OCI-LY1 (cell line): ENCODE measurements at regions not wholly inside any gene's neighbourhood (a gene's known extent, or its start where the extent isn't known, plus 50 kb on each side); places are given as distances from the start of the nearest gene placed in this dataset.

ENCODE experiments used
- H2AFZ ChIP-seq: fragments of 200-600 bp; sonication (generic), shearing (Covaris generic); 2 replicates; pipeline ENCODE4 v1.6.0; 2014; ENCODE audit warnings: antibody characterized with exemption, mild to moderate bottlenecking, low read length
- H3F3A ChIP-seq: fragments of 200-600 bp; sonication (generic), shearing (Covaris generic); 2 replicates; pipeline ENCODE4 v1.6.0; 2014; ENCODE audit warnings: mild to moderate bottlenecking, antibody characterized with exemption, low read length, moderate library complexity; ENCODE audit not compliant: insufficient read depth
- H3K27ac ChIP-seq: fragments of 200-600 bp; sonication (generic); 2 replicates; pipeline ENCODE4 v1.5.1; 2014; ENCODE audit warnings: low read length, mixed run types, mild to moderate bottlenecking, low read depth; ENCODE audit not compliant: poor library complexity, severe bottlenecking
- H3K27me3 ChIP-seq: fragments of 200-600 bp; sonication (generic); 2 replicates; pipeline ENCODE4 v1.6.0; 2014; ENCODE audit warnings: antibody characterized with exemption, mild to moderate bottlenecking, low read length, moderate library complexity; ENCODE audit not compliant: insufficient read depth
- H3K36me3 ChIP-seq: fragments of 200-600 bp; sonication (generic); 2 replicates; pipeline ENCODE4 v1.6.1; 2014; ENCODE audit warnings: mild to moderate bottlenecking, antibody characterized with exemption, low read length, moderate library complexity, mixed read lengths; ENCODE audit not compliant: insufficient read depth
- H3K4me1 ChIP-seq: fragments of 200-600 bp; sonication (generic); 2 replicates; pipeline ENCODE4 v1.5.1; 2014; ENCODE audit warnings: mild to moderate bottlenecking, low read length, moderate library complexity; ENCODE audit not compliant: insufficient read depth, severe bottlenecking
- H3K4me2 ChIP-seq: fragments of 200-600 bp; sonication (generic), shearing (Covaris generic); 2 replicates; pipeline ENCODE4 v1.6.1; 2014; ENCODE audit warnings: low read length
- H3K4me3 ChIP-seq: fragments of 200-600 bp; sonication (generic); 2 replicates; pipeline ENCODE4 v1.5.1; 2014; ENCODE audit warnings: low read length, low read depth, mild to moderate bottlenecking, mixed read lengths; ENCODE audit not compliant: poor library complexity, severe bottlenecking
- H3K79me2 ChIP-seq: fragments of 200-600 bp; shearing (Covaris generic); 2 replicates; pipeline ENCODE4 v1.6.1; 2016; ENCODE audit warnings: mixed run types, low read length, mixed read lengths; ENCODE audit not compliant: insufficient read depth
- H3K9ac ChIP-seq: fragments of 200-600 bp; sonication (generic), shearing (Covaris generic); 2 replicates; pipeline ENCODE4 v1.6.1; 2014; ENCODE audit warnings: mild to moderate bottlenecking, low read length, mixed read lengths
- H3K9me2 ChIP-seq: fragments of 200-600 bp; sonication (generic), shearing (Covaris generic); 2 replicates; pipeline ENCODE4 v1.6.1; 2014; ENCODE audit warnings: low read depth, mild to moderate bottlenecking, low read length, mixed read lengths
- H3K9me3 ChIP-seq: fragments of 200-600 bp; shearing (Covaris generic); 2 replicates; pipeline ENCODE4 v1.6.1; 2014; ENCODE audit warnings: low read length, mixed read lengths
- H4K20me1 ChIP-seq: fragments of 200-600 bp; sonication (generic), shearing (Covaris generic); 2 replicates; pipeline ENCODE4 v1.6.0; 2016; ENCODE audit warnings: mild to moderate bottlenecking, low read length; ENCODE audit not compliant: insufficient read depth
- EZH2 ChIP-seq: fragments of 200-600 bp; sonication (generic), shearing (Covaris generic); IDR thresholded peaks from 2 replicates; pipeline ENCODE4 v1.8.0; 2017; ENCODE audit warnings: borderline replicate concordance, mixed run types, mild to moderate bottlenecking, antibody characterized with exemption, low read length, moderate library complexity, mixed read lengths
- TF ChIP-seq, protein P1 (sequence below): fragments of 200-600 bp; sonication (generic), shearing (Covaris generic); IDR thresholded peaks from 2 replicates; pipeline ENCODE4 v1.5.1; 2017; ENCODE audit warnings: mild to moderate bottlenecking, antibody characterized with exemption, low read length, moderate library complexity, mixed read lengths

DNA sequence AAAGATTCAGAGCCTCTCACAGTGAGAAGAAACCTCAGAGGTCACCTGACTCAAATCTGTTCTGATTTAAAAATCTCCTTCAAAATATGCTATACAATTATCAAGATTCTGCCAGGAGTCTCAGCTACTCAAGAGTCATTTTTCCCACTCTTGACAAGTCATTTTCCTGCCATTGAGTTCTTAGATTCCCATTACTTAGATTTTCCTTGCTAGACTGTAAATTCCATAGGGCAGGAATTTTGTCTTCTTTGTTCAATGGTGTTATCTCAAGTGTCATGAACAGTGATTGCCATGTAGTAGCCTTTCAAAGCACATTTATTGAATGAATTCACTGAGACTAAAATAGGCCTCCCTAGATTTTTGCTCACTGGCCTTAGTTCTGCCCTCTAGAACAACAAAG is 95.9 kb downstream of the PCTP start:
- H3K27ac ChIP-seq, result no peak overlapping the region
- no peak for TF ChIP-seq EZH2
- TF ChIP-seq, protein P1, sequence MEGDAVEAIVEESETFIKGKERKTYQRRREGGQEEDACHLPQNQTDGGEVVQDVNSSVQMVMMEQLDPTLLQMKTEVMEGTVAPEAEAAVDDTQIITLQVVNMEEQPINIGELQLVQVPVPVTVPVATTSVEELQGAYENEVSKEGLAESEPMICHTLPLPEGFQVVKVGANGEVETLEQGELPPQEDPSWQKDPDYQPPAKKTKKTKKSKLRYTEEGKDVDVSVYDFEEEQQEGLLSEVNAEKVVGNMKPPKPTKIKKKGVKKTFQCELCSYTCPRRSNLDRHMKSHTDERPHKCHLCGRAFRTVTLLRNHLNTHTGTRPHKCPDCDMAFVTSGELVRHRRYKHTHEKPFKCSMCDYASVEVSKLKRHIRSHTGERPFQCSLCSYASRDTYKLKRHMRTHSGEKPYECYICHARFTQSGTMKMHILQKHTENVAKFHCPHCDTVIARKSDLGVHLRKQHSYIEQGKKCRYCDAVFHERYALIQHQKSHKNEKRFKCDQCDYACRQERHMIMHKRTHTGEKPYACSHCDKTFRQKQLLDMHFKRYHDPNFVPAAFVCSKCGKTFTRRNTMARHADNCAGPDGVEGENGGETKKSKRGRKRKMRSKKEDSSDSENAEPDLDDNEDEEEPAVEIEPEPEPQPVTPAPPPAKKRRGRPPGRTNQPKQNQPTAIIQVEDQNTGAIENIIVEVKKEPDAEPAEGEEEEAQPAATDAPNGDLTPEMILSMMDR, result no peak
- no peak overlapping the region for H3K4me3 ChIP-seq
- H3K9me2 ChIP-seq, result no peaks in the 10 kb centered on the region
- no peaks in the 10 kb centered on the region for H4K20me1 ChIP-seq
- H3K9ac ChIP-seq, result no peak overlapping the region
- no peaks in the 10 kb centered on the region for H3K27me3 ChIP-seq
- no peak overlapping the region for H3K4me2 ChIP-seq
- H3F3A ChIP-seq, result no peaks in the 10 kb centered on the region
- H3K9me3 ChIP-seq, result no peaks in the 10 kb centered on the region
- H3K4me1 ChIP-seq, result no peaks in the 10 kb centered on the region
- H2AFZ ChIP-seq, result no peak overlapping the region
- no peaks in the 10 kb centered on the region for H3K79me2 ChIP-seq
- H3K36me3 ChIP-seq, result no peaks in the 10 kb centered on the region

DNA sequence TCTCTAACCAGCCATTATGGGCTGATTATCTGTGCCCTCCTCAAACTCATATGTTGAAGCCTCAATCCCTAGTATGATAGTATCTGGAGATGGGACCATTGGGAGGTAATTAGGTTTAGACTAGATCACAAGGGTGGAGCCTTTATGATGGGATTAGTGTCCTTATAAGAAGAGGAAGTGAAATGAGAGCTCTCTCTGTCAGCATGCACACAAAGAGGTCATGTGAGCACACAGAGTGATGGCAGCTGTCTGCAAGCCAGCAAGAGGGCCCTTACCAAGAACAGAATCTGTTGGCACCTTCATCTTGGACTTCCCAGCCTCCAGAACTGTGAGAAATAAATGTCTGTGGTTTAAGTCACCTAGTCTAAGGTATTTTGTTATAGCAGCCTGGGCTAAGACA is 101.9 kb downstream of the PCTP start:
- no peaks in the 10 kb centered on the region for H4K20me1 ChIP-seq
- no peaks in the 10 kb centered on the region for H3K4me1 ChIP-seq
- no peaks in the 10 kb centered on the region for H3K27me3 ChIP-seq
- H3K36me3 ChIP-seq, result no peaks in the 10 kb centered on the region
- H3K9me3 ChIP-seq, result no peaks in the 10 kb centered on the region
- no peak for TF ChIP-seq EZH2
- TF ChIP-seq, protein P1, result no peak
- no peaks in the 10 kb centered on the region for H3K79me2 ChIP-seq
- no peak overlapping the region for H2AFZ ChIP-seq
- no peak overlapping the region for H3K27ac ChIP-seq
- H3K4me3 ChIP-seq, result no peak overlapping the region
- H3K9ac ChIP-seq, result no peak overlapping the region
- no peak overlapping the region for H3K4me2 ChIP-seq
- no peaks in the 10 kb centered on the region for H3F3A ChIP-seq
- no peaks in the 10 kb centered on the region for H3K9me2 ChIP-seq

DNA sequence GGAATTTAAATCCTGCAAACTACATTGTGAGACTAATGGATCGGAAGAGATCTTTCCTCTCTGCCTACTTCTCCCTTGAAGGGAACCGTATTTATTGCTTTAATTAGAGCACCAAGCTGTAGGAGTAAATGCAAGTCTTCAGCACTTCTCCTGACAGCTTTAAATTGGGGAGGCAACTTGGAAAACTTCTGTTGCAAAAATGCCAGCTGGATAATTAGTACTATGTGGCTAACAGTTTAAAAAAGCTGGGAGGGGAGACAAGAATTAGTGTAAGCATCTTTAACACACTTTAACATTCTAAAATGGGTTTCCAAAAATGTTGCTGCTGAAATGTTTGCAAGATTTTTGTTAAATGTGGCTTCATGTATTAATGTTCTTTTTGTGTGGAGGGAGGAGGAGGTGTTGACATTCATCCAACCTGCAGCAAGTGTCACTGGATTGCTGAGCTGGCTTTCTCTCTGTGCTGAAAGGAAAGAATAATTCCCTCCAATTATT is 108.5 kb downstream of the PCTP start:
- Histone ChIP-seq H3K36me3 (no peaks in the 10 kb centered on the region), H3K27ac (no peak overlapping the region), H3K4me3 (no peak overlapping the region), H3K79me2 (no peaks in the 10 kb centered on the region), H3K4me1 (no peaks in the 10 kb centered on the region), H4K20me1 (no peaks in the 10 kb centered on the region), H2AFZ (no peak overlapping the region), H3K9ac (no peak overlapping the region), H3K9me2 (no peaks in the 10 kb centered on the region), H3K27me3 (no peaks in the 10 kb centered on the region), H3F3A (no peaks in the 10 kb centered on the region), H3K4me2 (no peak overlapping the region), H3K9me3 (no peaks in the 10 kb centered on the region)
- TF ChIP-seq EZH2, result no peak
- TF ChIP-seq, protein P1, result no peak
